H1 (cell line): ENCODE measurements at regions not wholly inside any gene's neighbourhood (a gene's known extent, or its start where the extent isn't known, plus 50 kb on each side); places are given as distances from the start of the nearest gene placed in this dataset.

Experiments
- CTCF ChIA-PET: fragments of 300-600 bp; sonication (Branson Sonifier 250); formaldehyde crosslinking; loops from one replicate; lab custom pipeline; 2021; ENCODE audit not compliant: partially characterized antibody; lab: Charles Lee
- POLR2A ChIA-PET: fragments of 300-600 bp; sonication (Branson Sonifier 250); formaldehyde crosslinking; loops from one replicate; lab custom pipeline; 2021; ENCODE audit warnings: inconsistent platforms; ENCODE audit not compliant: partially characterized antibody; lab: Charles Lee
- DNase-seq, 2 experiments: peaks; one replicate each; pipeline versions ENCODE4 v3.0.0 to v3.0.0-alpha.2; 2010 to 2022; ENCODE audit warnings: low spot score in 2 of 2, low read depth in 1 of 2, mixed read lengths in 1 of 2
- FAIRE-seq: peaks from 2 replicates; lab custom pipeline; 2011; peaks lifted over from hg19 to GRCh38; lab: Jason Lieb, UNC
- H2AFZ ChIP-seq: 2 replicates; pipeline ENCODE4 v1.8.1; 2012; ENCODE audit warnings: low read length, inconsistent platforms
- H2AK5ac ChIP-seq: 2 replicates; pipeline ENCODE4 v1.6.1; 2013; ENCODE audit warnings: low read depth, low read length
- H2BK120ac ChIP-seq: replicated peaks from 2 replicates; pipeline ENCODE3; 2013; ENCODE audit warnings: low read depth, low read length, inconsistent platforms
- H2BK12ac ChIP-seq: 2 replicates; pipeline ENCODE4 v1.6.1; 2013; ENCODE audit warnings: low read depth, low read length
- H2BK15ac ChIP-seq: 2 replicates; pipeline ENCODE4 v1.6.1; 2013; ENCODE audit warnings: low read length
- H2BK20ac ChIP-seq: 2 replicates; pipeline ENCODE4 v1.6.1; 2013; ENCODE audit warnings: low read length
- H2BK5ac ChIP-seq: 2 replicates; pipeline ENCODE4 v1.6.1; 2013; ENCODE audit warnings: low read depth, low read length
- H3K14ac ChIP-seq: 2 replicates; pipeline ENCODE4 v1.6.1; 2013; ENCODE audit warnings: inconsistent platforms; ENCODE audit not compliant: insufficient read length
- H3K18ac ChIP-seq: 2 replicates; pipeline ENCODE4 v1.6.1; 2013; ENCODE audit warnings: low read length; ENCODE audit errors: extremely low read depth
- H3K23ac ChIP-seq: 2 replicates; pipeline ENCODE4 v1.6.1; 2013; ENCODE audit warnings: inconsistent platforms; ENCODE audit not compliant: insufficient read length
- H3K23me2 ChIP-seq: 2 replicates; pipeline ENCODE4 v1.6.1; 2013; ENCODE audit warnings: low read depth, low read length
- H3K27ac ChIP-seq: 2 replicates; pipeline ENCODE4 v1.6.1; 2011; ENCODE audit warnings: low read depth, low read length, inconsistent platforms
- H3K27me3 ChIP-seq, 4 experiments: replicated peaks in 1 of 4; 1 replicate in 1 of 4; 2 replicates in 3 of 4; pipeline versions ENCODE4 v1.6.1 to v1.8.1; 2011 to 2013; ENCODE audit warnings: low read length in 3 of 4, mild to moderate bottlenecking in 3 of 4, inconsistent platforms in 2 of 4, mixed read lengths in 2 of 4, moderate library complexity in 1 of 4; ENCODE audit not compliant: control insufficient read depth in 3 of 4, insufficient read depth in 3 of 4; ENCODE audit errors: extremely low read depth in 1 of 4
- H3K36me3 ChIP-seq, 4 experiments: 2 replicates each; pipeline versions ENCODE4 v1.6.1 to v1.8.1; 2011 to 2013; ENCODE audit warnings: mild to moderate bottlenecking in 4 of 4, low read length in 3 of 4, moderate library complexity in 2 of 4, control low read depth in 1 of 4, inconsistent platforms in 1 of 4; ENCODE audit not compliant: insufficient read depth in 4 of 4, control insufficient read depth in 2 of 4
- H3K4ac ChIP-seq: replicated peaks from 2 replicates; pipeline ENCODE3; 2013; ENCODE audit warnings: low read length, low read depth, mixed read lengths, inconsistent platforms; ENCODE audit not compliant: insufficient read length
- H3K4me1 ChIP-seq, 4 experiments: replicated peaks in 1 of 4; 1 replicate in 1 of 4; 2 replicates in 3 of 4; pipeline versions ENCODE4 v1.6.1 to v1.8.1; 2011 to 2013; ENCODE audit warnings: low read length in 3 of 4, inconsistent platforms in 2 of 4, mixed read lengths in 1 of 4; ENCODE audit not compliant: insufficient read depth in 4 of 4, control insufficient read depth in 3 of 4
- H3K4me2 ChIP-seq, 2 experiments: 2 replicates each; pipeline versions ENCODE4 v1.6.1 to v1.8.1; 2011 to 2013; ENCODE audit warnings: low read depth in 2 of 2, low read length in 2 of 2, control low read depth in 1 of 2, inconsistent platforms in 1 of 2, mild to moderate bottlenecking in 1 of 2; ENCODE audit not compliant: insufficient read depth in 1 of 2
- H3K4me3 ChIP-seq, 4 experiments: fragments of 200-600, 300-600 bp in 1 of 4; sonication (generic), shearing (Covaris generic), sonication (Bioruptor Twin) in 1 of 4; 2 replicates each; pipeline versions ENCODE4 v1.5.1 to v1.8.1; 2011 to 2016; ENCODE audit warnings: low read length in 4 of 4, low read depth in 3 of 4, control low read depth in 2 of 4, inconsistent platforms in 2 of 4, mild to moderate bottlenecking in 2 of 4, mixed read lengths in 1 of 4, moderate library complexity in 1 of 4; ENCODE audit not compliant: insufficient read depth in 2 of 4; ENCODE audit errors: extremely low read depth in 1 of 4
- H3K56ac ChIP-seq: replicated peaks from 2 replicates; pipeline ENCODE3; 2013; ENCODE audit warnings: low read depth, mild to moderate bottlenecking, mixed read lengths, low read length, inconsistent platforms; ENCODE audit not compliant: insufficient read length
- H3K79me1 ChIP-seq: 2 replicates; pipeline ENCODE4 v1.6.1; 2013; ENCODE audit warnings: low read depth, low read length, control low read depth
- H3K79me2 ChIP-seq, 2 experiments: 2 replicates each; pipeline versions ENCODE4 v1.6.1 to v1.8.1; 2012 to 2013; ENCODE audit warnings: low read length in 2 of 2, mild to moderate bottlenecking in 2 of 2, inconsistent platforms in 1 of 2; ENCODE audit not compliant: insufficient read depth in 2 of 2, control insufficient read depth in 1 of 2
- H3K9ac ChIP-seq, 4 experiments: replicated peaks in 1 of 4; 1 replicate in 1 of 4; 2 replicates in 3 of 4; pipeline versions ENCODE4 v1.6.1 to v1.8.1; 2011 to 2013; ENCODE audit warnings: low read depth in 3 of 4, low read length in 3 of 4, control low read depth in 2 of 4, mild to moderate bottlenecking in 2 of 4, moderate library complexity in 2 of 4, inconsistent platforms in 1 of 4; ENCODE audit errors: extremely low read depth in 1 of 4
- H3K9me3 ChIP-seq, 2 experiments: 2 replicates each; pipeline versions ENCODE4 v1.6.1 to v1.8.1; 2012 to 2013; ENCODE audit warnings: mild to moderate bottlenecking in 2 of 2, moderate library complexity in 2 of 2, control low read depth in 1 of 2, inconsistent platforms in 1 of 2, low read depth in 1 of 2, low read length in 1 of 2, mixed read lengths in 1 of 2; ENCODE audit not compliant: insufficient read depth in 2 of 2
- H4K20me1 ChIP-seq, 2 experiments: replicated peaks in 1 of 2; 2 replicates each; pipeline versions ENCODE3 to v1.8.1; 2011 to 2013; ENCODE audit warnings: inconsistent platforms in 2 of 2, low read length in 2 of 2, mild to moderate bottlenecking in 1 of 2; ENCODE audit not compliant: insufficient read depth in 2 of 2, control insufficient read depth in 1 of 2
- H4K5ac ChIP-seq: 2 replicates; pipeline ENCODE4 v1.6.1; 2013; ENCODE audit warnings: low read length, low read depth, mixed read lengths, inconsistent platforms; ENCODE audit not compliant: insufficient read length
- H4K8ac ChIP-seq: 2 replicates; pipeline ENCODE4 v1.8.0; 2013; ENCODE audit warnings: mild to moderate bottlenecking, moderate library complexity, low read length, inconsistent platforms; ENCODE audit not compliant: insufficient read depth; ENCODE audit errors: extremely low read depth
- H4K91ac ChIP-seq: replicated peaks from 2 replicates; pipeline ENCODE3; 2013; ENCODE audit warnings: low read length, mixed read lengths, inconsistent platforms; ENCODE audit not compliant: insufficient read length
- CEBPB ChIP-seq: IDR thresholded peaks from 2 replicates; pipeline ENCODE4 v1.6.1; 2012; ENCODE audit warnings: low read depth, low read length
- EZH2 ChIP-seq: fragments of 200-600 bp; sonication (generic); IDR thresholded peaks from 2 replicates; pipeline ENCODE4 v1.7.1; 2012; ENCODE audit warnings: low read depth, mild to moderate bottlenecking, moderate library complexity, low read length, inconsistent platforms; ENCODE audit not compliant: severe bottlenecking
- HDAC6 ChIP-seq: IDR thresholded peaks from one replicate; pipeline ENCODE4 v1.7.1; 2012; ENCODE audit warnings: low read depth, mild to moderate bottlenecking, inconsistent platforms, low read length, moderate library complexity
- JUN ChIP-seq: IDR thresholded peaks from 2 replicates; pipeline ENCODE4 v1.6.1; 2011; ENCODE audit warnings: low read depth, mild to moderate bottlenecking, improper control_type of control experiment, low read length
- JUND ChIP-seq: IDR thresholded peaks from 2 replicates; pipeline ENCODE4 v1.6.1; 2011; ENCODE audit warnings: mild to moderate bottlenecking, improper control_type of control experiment, low read length
- NANOG ChIP-seq: IDR thresholded peaks from 2 replicates; pipeline ENCODE4 v1.6.1; 2011; ENCODE audit warnings: low read length, low read depth, mild to moderate bottlenecking, inconsistent platforms; ENCODE audit not compliant: insufficient read depth, poor library complexity, severe bottlenecking
- RNF2 ChIP-seq: fragments of 200-900, 300-1000 bp; sonication (generic); IDR thresholded peaks from 2 replicates; pipeline ENCODE4 v1.7.1; 2016; ENCODE audit warnings: borderline replicate concordance, low read depth, mild to moderate bottlenecking, antibody characterized with exemption, low read length; ENCODE audit not compliant: poor library complexity, severe bottlenecking; ENCODE audit errors: missing control alignments
- SIRT6 ChIP-seq: IDR thresholded peaks from one replicate; pipeline ENCODE4 v1.7.1; 2012; ENCODE audit warnings: low read length, inconsistent platforms
- SP4 ChIP-seq: IDR thresholded peaks from 2 replicates; pipeline ENCODE4 v1.6.1; 2012; ENCODE audit warnings: low read length, inconsistent platforms
- TAF7 ChIP-seq: optimal IDR thresholded peaks from 2 replicates; pipeline ENCODE3; 2011; ENCODE audit warnings: low read depth, mild to moderate bottlenecking, inconsistent platforms, low read length, moderate library complexity, borderline replicate concordance
- TBP ChIP-seq: IDR thresholded peaks from 2 replicates; pipeline ENCODE4 v1.6.1; 2011; ENCODE audit warnings: low read depth, low read length, improper control_type of control experiment
- TCF12 ChIP-seq: IDR thresholded peaks from 2 replicates; pipeline ENCODE4 v1.6.1; 2011; ENCODE audit warnings: low read depth, mild to moderate bottlenecking, low read length
- TEAD4 ChIP-seq: IDR thresholded peaks from 2 replicates; pipeline ENCODE4 v1.6.1; 2012; ENCODE audit warnings: low read depth, low read length, inconsistent platforms, mixed read lengths
- WGBS, 2 experiments: shearing (Covaris generic) in 1 of 2; methylation state at CpG; one replicate each; pipeline versions ENCODE4 v1.1.6 to v1.1.7; 2013 to 2015; ENCODE audit warnings: low lambda C conversion rate in 2 of 2, mixed read lengths in 2 of 2, inconsistent platforms in 1 of 2, low coverage in 1 of 2, missing lambda C conversion rate in 1 of 2; ENCODE audit not compliant: insufficient replicate concordance in 2 of 2, insufficient coverage in 1 of 2, insufficient read length in 1 of 2; ENCODE audit errors: extremely low coverage in 1 of 2, missing lambda C conversion rate in 1 of 2; 5-methylcytosine and 5-hydroxymethylcytosine counted together
- TF ChIP-seq, protein P1 (sequence below): IDR thresholded peaks from 2 replicates; pipeline ENCODE4 v1.6.1; 2012; ENCODE audit warnings: inconsistent platforms

DNA sequence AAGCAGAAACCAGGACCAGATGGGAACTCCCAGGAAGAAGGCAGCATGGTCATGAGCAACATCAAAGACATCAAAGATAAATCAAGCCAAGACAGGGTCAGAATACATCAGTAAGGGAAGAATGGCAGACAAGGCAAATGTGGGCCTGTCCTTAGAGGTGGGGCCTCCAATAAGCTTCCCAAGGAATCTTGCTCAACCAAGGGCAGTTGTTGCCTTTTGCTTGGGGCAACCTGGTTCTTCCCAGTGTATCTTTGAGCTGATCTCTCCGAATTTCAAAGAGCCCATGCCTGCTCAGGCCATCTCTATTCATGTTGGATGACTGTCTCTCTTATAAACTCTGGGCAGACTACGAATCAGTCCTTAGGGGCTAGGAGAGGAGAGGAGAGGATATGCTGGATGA lies 68.4 kb upstream of the HABP2 start:
- Histone ChIP-seq H3K9me3 (peaks cover 23 to 29% of the 10 kb centered on the region in 2 experiments), H3K79me2 (no peaks in the 10 kb centered on the region), H4K91ac (no peak overlapping the region), H4K20me1 (no peaks in the 10 kb centered on the region), H3K4me2 (no peak overlapping the region), H2BK12ac (no peak overlapping the region), H3K18ac (no peak overlapping the region), H2BK20ac (no peak overlapping the region), H3K79me1 (no peaks in the 10 kb centered on the region), H3K27me3 (no peaks in the 10 kb centered on the region), H2BK120ac (no peak overlapping the region), H3K9ac (no peak overlapping the region), H3K14ac (no peak overlapping the region), H3K23me2 (no peaks in the 10 kb centered on the region), H2BK5ac (no peak overlapping the region), H2BK15ac (no peak overlapping the region), H3K4me3 (no peak overlapping the region), H4K5ac (no peak overlapping the region), H3K27ac (no peak overlapping the region), H2AK5ac (no peak overlapping the region), H3K4me1 (no peaks in the 10 kb centered on the region), H3K23ac (no peak overlapping the region), H3K4ac (no peak overlapping the region), H3K36me3 (no peaks in the 10 kb centered on the region), H2AFZ (no peak overlapping the region), H3K56ac (no peak overlapping the region), H4K8ac (no peak overlapping the region)
- FAIRE-seq (no peak), DNase-seq (no peak)
- 82% methylated on average over 2 of the region's 2 CpGs; no CpG with 5 or more reads in 1 of the 2 experiments for WGBS, 2 experiments
- no peak for TF ChIP-seq TCF12
- no peak for TF ChIP-seq SP4
- TF ChIP-seq TEAD4, result no peak
- no peak for TF ChIP-seq JUND
- TF ChIP-seq, protein P1, sequence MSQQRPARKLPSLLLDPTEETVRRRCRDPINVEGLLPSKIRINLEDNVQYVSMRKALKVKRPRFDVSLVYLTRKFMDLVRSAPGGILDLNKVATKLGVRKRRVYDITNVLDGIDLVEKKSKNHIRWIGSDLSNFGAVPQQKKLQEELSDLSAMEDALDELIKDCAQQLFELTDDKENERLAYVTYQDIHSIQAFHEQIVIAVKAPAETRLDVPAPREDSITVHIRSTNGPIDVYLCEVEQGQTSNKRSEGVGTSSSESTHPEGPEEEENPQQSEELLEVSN, result no peak
- no peak for TF ChIP-seq SIRT6
- no peak for TF ChIP-seq HDAC6
- no peak for TF ChIP-seq JUN
- no peak for TF ChIP-seq NANOG
- TF ChIP-seq TBP, result no peak
- TF ChIP-seq CEBPB, result no peak
- TF ChIP-seq TAF7, result no peak
- no peak for TF ChIP-seq RNF2
- no peak for TF ChIP-seq EZH2
- CTCF ChIA-PET, result interaction anchor here (0.7 to 1.2 kb wide), 5 partner anchors 10 to 99 kb away, joined by 3 to 4 read pairs (median 3); no protein-coding TSS in a partner anchor
- POLR2A ChIA-PET, result no interaction called here
